ENCODE measurements at regions not wholly inside any gene's neighbourhood (a gene's known extent, or its start where the extent isn't known, plus 50 kb on each side); places are given as distances from the start of the nearest gene placed in this dataset.

- TF ChIP-seq AFF4 (CRISPR knock-in tag; IDR thresholded peaks at IDR 0.05; ENCODE audit: borderline replicate concordance), result no peak
Measured at GRCh38 chr10:105643660-105644059, 1002.6 kb downstream of the SORCS3 start (continued).

GRCh38 chr10:105634281-105634680 lies 993.2 kb downstream of the SORCS3 start:
- ChIA-PET POLR2A (interaction anchor here (0.5 to 0.6 kb wide), 2 partner anchors 222 to 271 kb away, joined by 3 read pairs; no protein-coding TSS in a partner anchor), CTCF (no interaction called here)
- H3K27me3 Mint-ChIP-seq (ENCODE audit: low read depth), result no peaks in the 10 kb centered on the region
- H3K36me3 Mint-ChIP-seq, result no peaks in the 10 kb centered on the region
- no peak overlapping the region for H3K4me3 Mint-ChIP-seq
- H3K4me1 Mint-ChIP-seq, result peaks cover 5% of the 10 kb centered on the region
- peaks cover 8% of the 10 kb centered on the region; the same call in 1 of the 2 replicates for H3K9me3 Mint-ChIP-seq
- no peak for TF ChIP-seq ATF3 (CRISPR knock-in tag; conservative IDR thresholded peaks at IDR 0.05)
- no peak for TF ChIP-seq E2F1 (CRISPR knock-in tag; IDR thresholded peaks at IDR 0.05)
- TF ChIP-seq USF1 (CRISPR knock-in tag; IDR thresholded peaks at IDR 0.05), result no peak
- no peak for TF ChIP-seq NR3C1 (CRISPR knock-in tag; conservative IDR thresholded peaks at IDR 0.05; ENCODE audit: low read depth)
- no peak for TF ChIP-seq ZBTB43 (CRISPR knock-in tag; IDR thresholded peaks at IDR 0.05)
- TF ChIP-seq SP1 (CRISPR knock-in tag; conservative IDR thresholded peaks at IDR 0.05), result no peak
- TF ChIP-seq ESRRA (CRISPR knock-in tag; IDR thresholded peaks at IDR 0.05; ENCODE audit: borderline replicate concordance), result no peak
- TF ChIP-seq KAT7 (CRISPR knock-in tag; IDR thresholded peaks at IDR 0.05; ENCODE audit: borderline replicate concordance), result no peak
- TF ChIP-seq MXD4 (CRISPR knock-in tag; IDR thresholded peaks at IDR 0.05; ENCODE audit: borderline replicate concordance), result no peak
- no peak for TF ChIP-seq SOX15 (CRISPR knock-in tag; IDR thresholded peaks at IDR 0.05)
- TF ChIP-seq CREM (CRISPR knock-in tag; IDR thresholded peaks at IDR 0.05), result no peak
- no peak for TF ChIP-seq IRF2 (CRISPR knock-in tag; IDR thresholded peaks at IDR 0.05; ENCODE audit: borderline replicate concordance, low read depth)
- TF ChIP-seq ZNF425 (CRISPR knock-in tag; conservative IDR thresholded peaks at IDR 0.05), result no peak
- no peak for TF ChIP-seq NR2C2 (CRISPR knock-in tag; IDR thresholded peaks at IDR 0.05)
- TF ChIP-seq NFYB (CRISPR knock-in tag; conservative IDR thresholded peaks at IDR 0.05; ENCODE audit: low read depth), result no peak
- TF ChIP-seq JAZF1 (CRISPR knock-in tag; IDR thresholded peaks at IDR 0.05), result no peak
- DNase-seq (ENCODE audit: low spot score) (no peak), ATAC-seq (no peak)
- H3K27ac Mint-ChIP-seq, result no peak overlapping the region
